HUES48 (cell line): ENCODE measurements at regions not wholly inside any gene's neighbourhood (a gene's known extent, or its start where the extent isn't known, plus 50 kb on each side); places are given as distances from the start of the nearest gene placed in this dataset.
"Not testable (repeated sequence)": the region's sequence is repeated elsewhere in the genome, so short reads cannot be mapped to it uniquely, and the experiment has no call there.

Source experiments
- H3K27ac ChIP-seq: one replicate; pipeline ENCODE4 v1.7.0; 2013; ENCODE audit warnings: low read depth, low read length, inconsistent platforms
- H3K27me3 ChIP-seq: 2 replicates; pipeline ENCODE4 v1.6.1; 2013; ENCODE audit warnings: mild to moderate bottlenecking, low read length; ENCODE audit not compliant: control insufficient read depth, insufficient read depth
- H3K36me3 ChIP-seq: 2 replicates; pipeline ENCODE4 v1.6.1; 2013; ENCODE audit warnings: low read length; ENCODE audit not compliant: control insufficient read depth, insufficient read depth
- H3K4me1 ChIP-seq: 2 replicates; pipeline ENCODE4 v1.6.1; 2013; ENCODE audit warnings: mild to moderate bottlenecking, low read length; ENCODE audit not compliant: control insufficient read depth, insufficient read depth
- H3K4me3 ChIP-seq: 2 replicates; pipeline ENCODE4 v1.5.1; 2013; ENCODE audit warnings: mild to moderate bottlenecking, low read depth, low read length
- H3K9ac ChIP-seq: 2 replicates; pipeline ENCODE4 v1.6.1; 2013; ENCODE audit warnings: mild to moderate bottlenecking, low read depth, low read length, moderate library complexity
- H3K9me3 ChIP-seq: 2 replicates; pipeline ENCODE4 v1.6.1; 2013; ENCODE audit warnings: low read length; ENCODE audit not compliant: control insufficient read depth, insufficient read depth

- Histone ChIP-seq H3K9me3 (no peaks in the 10 kb centered on the region), H3K27me3 (no peaks in the 10 kb centered on the region), H3K9ac (no peak overlapping the region), H3K4me1 (peaks cover 8% of the 10 kb centered on the region), H3K36me3 (no peaks in the 10 kb centered on the region), H3K27ac (no peak overlapping the region), H3K4me3 (no peak overlapping the region)
Measured at GRCh38 chr4:128450326-128451120, 162.9 kb upstream of the PGRMC2 start.

GRCh38 chr4:128449251-128449650 is 161.6 kb upstream of the PGRMC2 start:
- H3K27ac ChIP-seq: no peak overlapping the region
- H3K27me3 ChIP-seq: no peaks in the 10 kb centered on the region
- H3K9me3 ChIP-seq: no peaks in the 10 kb centered on the region
- peaks cover 5% of the 10 kb centered on the region; the same call in 1 of the 2 replicates for H3K4me1 ChIP-seq
- H3K36me3 ChIP-seq: no peaks in the 10 kb centered on the region
- no peak overlapping the region for H3K4me3 ChIP-seq
- no peak overlapping the region for H3K9ac ChIP-seq

- H3K27ac ChIP-seq: no peak overlapping the region
Measured at GRCh38 chr4:128444544-128445302, 157.1 kb upstream of the PGRMC2 start.

GRCh38 chr4:128440923-128441322 is 153.3 kb upstream of the PGRMC2 start:
- Histone ChIP-seq H3K9me3 (peaks cover 27% of the 10 kb centered on the region), H3K27me3 (no peaks in the 10 kb centered on the region), H3K9ac (no peak overlapping the region), H3K4me3 (no peak overlapping the region), H3K4me1 (no peaks in the 10 kb centered on the region), H3K36me3 (no peaks in the 10 kb centered on the region), H3K27ac (no peak overlapping the region)

More at GRCh38 chr4:128444544-128445302, 157.1 kb upstream of the PGRMC2 start:
- H3K4me3 ChIP-seq: no peak overlapping the region
- no peak overlapping the region for H3K9ac ChIP-seq
- no peaks in the 10 kb centered on the region for H3K4me1 ChIP-seq
- peaks cover 16% of the 10 kb centered on the region for H3K9me3 ChIP-seq
- no peaks in the 10 kb centered on the region for H3K27me3 ChIP-seq
- no peaks in the 10 kb centered on the region for H3K36me3 ChIP-seq

- H3K27me3 ChIP-seq: not testable (repeated sequence)
Measured at GRCh38 chr4:128437023-128437422, 149.4 kb upstream of the PGRMC2 start.

GRCh38 chr4:128429023-128429613 is 141.5 kb upstream of the PGRMC2 start:
- not testable (repeated sequence) for H3K36me3 ChIP-seq, H3K27ac ChIP-seq, H3K4me1 ChIP-seq, H3K9me3 ChIP-seq, H3K9ac ChIP-seq, H3K4me3 ChIP-seq, H3K27me3 ChIP-seq

More at GRCh38 chr4:128437023-128437422, 149.4 kb upstream of the PGRMC2 start:
- not testable (repeated sequence) for H3K4me1 ChIP-seq, H3K27ac ChIP-seq, H3K4me3 ChIP-seq, H3K9ac ChIP-seq, H3K36me3 ChIP-seq
- H3K9me3 ChIP-seq: peaks cover 25% of the 10 kb centered on the region

GRCh38 chr4:128428397-128428796 is 140.8 kb upstream of the PGRMC2 start:
- no peak overlapping the region for H3K27ac ChIP-seq
- no peak overlapping the region for H3K9ac ChIP-seq
- H3K27me3 ChIP-seq: no peaks in the 10 kb centered on the region
- H3K36me3 ChIP-seq: no peaks in the 10 kb centered on the region
- no peaks in the 10 kb centered on the region for H3K9me3 ChIP-seq
- H3K4me3 ChIP-seq: no peak overlapping the region
- no peaks in the 10 kb centered on the region for H3K4me1 ChIP-seq

GRCh38 chr4:128427832-128428366 is 140.3 kb upstream of the PGRMC2 start:
- H3K4me3 ChIP-seq: no peak overlapping the region
- H3K9me3 ChIP-seq: no peaks in the 10 kb centered on the region
- H3K9ac ChIP-seq: no peak overlapping the region
- no peaks in the 10 kb centered on the region for H3K36me3 ChIP-seq
- no peak overlapping the region for H3K27ac ChIP-seq
- H3K27me3 ChIP-seq: no peaks in the 10 kb centered on the region
- no peaks in the 10 kb centered on the region for H3K4me1 ChIP-seq

- Histone ChIP-seq H3K4me3 (no peak overlapping the region), H3K27ac (no peak overlapping the region), H3K9me3 (no peaks in the 10 kb centered on the region), H3K9ac (no peak overlapping the region), H3K4me1 (peaks cover 4% of the 10 kb centered on the region; the same call in 1 of the 2 replicates), H3K27me3 (no peaks in the 10 kb centered on the region), H3K36me3 (no peaks in the 10 kb centered on the region)
Measured at GRCh38 chr4:128424527-128425497, 137.2 kb upstream of the PGRMC2 start.

- not testable (repeated sequence) for H3K9ac ChIP-seq, H3K36me3 ChIP-seq, H3K9me3 ChIP-seq, H3K27ac ChIP-seq, H3K27me3 ChIP-seq, H3K4me3 ChIP-seq
- H3K4me1 ChIP-seq: peaks cover 14% of the 10 kb centered on the region; the same call in 1 of the 2 replicates
Measured at GRCh38 chr4:128422296-128422695, 134.7 kb upstream of the PGRMC2 start.
